K562 (cell line): ENCODE measurements at regions not wholly inside any gene's neighbourhood (a gene's known extent, or its start where the extent isn't known, plus 50 kb on each side); places are given as distances from the start of the nearest gene placed in this dataset.

Experiments used
- ATAC-seq: fragments of 200-7000 bp; cut with Tn5 transposase; 3 replicates; pipeline ENCODE4 v1.9.1; 2020; ENCODE audit warnings: moderate library complexity
- BruUV-seq: library from RNA; stranded (reverse); fragments of 400-500 nt; replicated peaks from 2 replicates; lab custom pipeline; 2021; lab: Mats Ljungman, UMichigan
- CTCF ChIA-PET: fragments of 300-600 bp; formaldehyde crosslinking; extraction: SDS; loops from one replicate; lab custom pipeline; 2021; ENCODE audit warnings: low intra/inter-chr PET ratio; lab: Yijun Ruan, JAX
- POLR2A ChIA-PET: fragments of 300-600, 350-650 bp; sonication (Branson Sonifier 250); formaldehyde crosslinking; extraction: SDS; loops from one replicate; lab custom pipeline; 2021; ENCODE audit warnings: antibody characterized with exemption, inconsistent platforms; lab: Yijun Ruan, JAX
- DNase-seq, 4 experiments: peaks; one replicate each; pipeline versions ENCODE4 v3.0.0 to v3.0.0-alpha.2; 2011 to 2018; ENCODE audit warnings: low spot score in 3 of 4, mixed read lengths in 3 of 4; ENCODE audit errors: extremely low read depth in 1 of 4
- FAIRE-seq: peaks from 2 replicates; lab custom pipeline; 2011; peaks lifted over from hg19 to GRCh38; lab: Jason Lieb, UNC
- H2AFZ ChIP-seq: 2 replicates; pipeline ENCODE4 v1.6.0; 2011; ENCODE audit warnings: low read depth, low read length, control low read depth, inconsistent platforms
- H3K27ac ChIP-seq: fragments of 200-600 bp; 3 replicates; pipeline ENCODE4 v1.8.0; 2011; ENCODE audit warnings: low read depth, mild to moderate bottlenecking, control low read depth, inconsistent platforms, low read length, moderate library complexity, mixed read lengths; ENCODE audit errors: extremely low read depth
- H3K27me3 ChIP-seq, 2 experiments: fragments of 300-600 bp in 1 of 2; 2 replicates in 1 of 2; 3 replicates in 1 of 2; pipeline versions ENCODE4 v1.6.0 to v1.8.0; 2011; ENCODE audit warnings: inconsistent platforms in 2 of 2, low read length in 2 of 2, mild to moderate bottlenecking in 1 of 2, mixed read lengths in 1 of 2, moderate library complexity in 1 of 2; ENCODE audit not compliant: control insufficient read depth in 2 of 2, insufficient read depth in 2 of 2
- H3K36me3 ChIP-seq: fragments of 300-600 bp; 3 replicates; pipeline ENCODE4 v1.8.0; 2011; ENCODE audit warnings: mild to moderate bottlenecking, low read length, inconsistent platforms; ENCODE audit not compliant: control insufficient read depth, insufficient read depth
- H3K4me1 ChIP-seq, 2 experiments: fragments of 200-600 bp in 1 of 2; replicated peaks in 1 of 2; 2 replicates in 1 of 2; 3 replicates in 1 of 2; pipeline versions ENCODE4 v1.5.1 to v1.8.0; 2011; ENCODE audit warnings: inconsistent platforms in 2 of 2, low read length in 2 of 2, mild to moderate bottlenecking in 1 of 2, mixed read lengths in 1 of 2, moderate library complexity in 1 of 2; ENCODE audit not compliant: control insufficient read depth in 2 of 2, insufficient read depth in 2 of 2
- H3K4me2 ChIP-seq: 2 replicates; pipeline ENCODE4 v1.6.1; 2011; ENCODE audit warnings: low read length, control low read depth, inconsistent platforms, mixed read lengths; ENCODE audit not compliant: insufficient read depth
- H3K4me3 ChIP-seq: fragments of 200-600 bp; sonication (generic), shearing (Covaris generic); 2 replicates; pipeline ENCODE4 v1.5.1; 2016; ENCODE audit warnings: control low read depth, inconsistent platforms
- H3K79me2 ChIP-seq: fragments of 200-600 bp; 3 replicates; pipeline ENCODE4 v1.8.0; 2011; ENCODE audit warnings: low read length, inconsistent platforms; ENCODE audit not compliant: control insufficient read depth, insufficient read depth
- H3K9ac ChIP-seq, 2 experiments: 2 replicates each; pipeline versions ENCODE4 v1.6.0 to v1.6.1; 2011; ENCODE audit warnings: low read depth in 2 of 2, low read length in 2 of 2, control low read depth in 1 of 2, inconsistent platforms in 1 of 2, mild to moderate bottlenecking in 1 of 2, mixed read lengths in 1 of 2; ENCODE audit not compliant: insufficient read depth in 1 of 2
- H3K9me1 ChIP-seq: one replicate; pipeline ENCODE4 v1.6.0; 2011; ENCODE audit warnings: inconsistent platforms, mild to moderate bottlenecking, low read length, moderate library complexity; ENCODE audit not compliant: control insufficient read depth, insufficient read depth
- H3K9me3 ChIP-seq: replicated peaks from 2 replicates; pipeline ENCODE4 v1.5.1; 2011; ENCODE audit warnings: low read depth, low read length, inconsistent platforms; ENCODE audit not compliant: control insufficient read depth, insufficient read depth
- H4K20me1 ChIP-seq: replicated peaks from 2 replicates; pipeline ENCODE4 v1.6.1; 2011; ENCODE audit warnings: low read length, inconsistent platforms, mixed read lengths; ENCODE audit not compliant: control insufficient read depth, insufficient read depth
- CBFA2T2 ChIP-seq: fragments of 450-650 bp; conservative IDR thresholded peaks from 2 replicates; pipeline ENCODE4 v1.6.1; 2017; ENCODE audit warnings: mild to moderate bottlenecking
- CHD4 ChIP-seq: fragments of 200-600 bp; sonication (generic); IDR thresholded peaks from 3 replicates; pipeline ENCODE4 v1.6.1; 2012; ENCODE audit warnings: low read depth, mild to moderate bottlenecking, mixed read lengths, low read length, inconsistent platforms; ENCODE audit not compliant: insufficient read depth, insufficient replicate concordance, poor library complexity, severe bottlenecking
- ETV5 ChIP-seq: sonication (generic); formaldehyde crosslinking; IDR thresholded peaks from 2 replicates; pipeline ENCODE4 v1.4.0; 2020; ENCODE audit warnings: low read depth, mild to moderate bottlenecking, missing genetic modification reagents
- PYGO2 ChIP-seq: fragments of 450-650 bp; IDR thresholded peaks from 2 replicates; pipeline ENCODE4 v1.6.1; 2016; ENCODE audit warnings: mild to moderate bottlenecking, missing genetic modification characterization, moderate library complexity, missing compliant biosample characterization
- SMARCB1 ChIP-seq: IDR thresholded peaks from 2 replicates; pipeline ENCODE4 v1.6.1; 2011; ENCODE audit warnings: improper control_type of control experiment, low read depth; ENCODE audit not compliant: insufficient read length
- TCF3 ChIP-seq: sonication (generic); formaldehyde crosslinking; IDR thresholded peaks from 2 replicates; pipeline ENCODE4 v1.4.0; 2020; ENCODE audit warnings: mild to moderate bottlenecking, missing genetic modification reagents
- ZNF699 ChIP-seq: fragments of 250-450 bp; sonication (Bioruptor Pico); IDR thresholded peaks from 2 replicates; pipeline ENCODE4 v1.8.0; 2021; ENCODE audit warnings: mild to moderate bottlenecking, moderate library complexity; ENCODE audit not compliant: insufficient replicate concordance
- ZSCAN29 ChIP-seq: fragments of 450-650 bp; IDR thresholded peaks from 2 replicates; pipeline ENCODE4 v1.6.1; 2017
- WGBS: fragments of 100-300 bp; shearing (Covaris generic); methylation state at CpG from one replicate; pipeline ENCODE4 v1.1.6; 2016; ENCODE audit warnings: low coverage, mixed read lengths; ENCODE audit not compliant: insufficient coverage; ENCODE audit errors: missing lambda C conversion rate; 5-methylcytosine and 5-hydroxymethylcytosine counted together
- in situ Hi-C: fragments of 300-500 bp; cut with MboI; formaldehyde crosslinking; loops from 4 replicates; pipeline ENCODE4 v1.15.0; 2018; ENCODE audit warnings: inconsistent platforms, mixed read lengths
- intact Hi-C: fragments of 100-400 bp; cut with micrococcal nuclease; formaldehyde crosslinking; loops from 2 replicates; pipeline ENCODE4 v1.14.2; 2022
- TF ChIP-seq, protein P1 (sequence below), 2 experiments: fragments of 450-650 bp; IDR thresholded peaks; 2 replicates each; pipeline ENCODE4 v1.6.1; 2018; ENCODE audit warnings: mild to moderate bottlenecking in 2 of 2, low read depth in 1 of 2; ENCODE audit not compliant: partially characterized antibody in 2 of 2

DNA sequence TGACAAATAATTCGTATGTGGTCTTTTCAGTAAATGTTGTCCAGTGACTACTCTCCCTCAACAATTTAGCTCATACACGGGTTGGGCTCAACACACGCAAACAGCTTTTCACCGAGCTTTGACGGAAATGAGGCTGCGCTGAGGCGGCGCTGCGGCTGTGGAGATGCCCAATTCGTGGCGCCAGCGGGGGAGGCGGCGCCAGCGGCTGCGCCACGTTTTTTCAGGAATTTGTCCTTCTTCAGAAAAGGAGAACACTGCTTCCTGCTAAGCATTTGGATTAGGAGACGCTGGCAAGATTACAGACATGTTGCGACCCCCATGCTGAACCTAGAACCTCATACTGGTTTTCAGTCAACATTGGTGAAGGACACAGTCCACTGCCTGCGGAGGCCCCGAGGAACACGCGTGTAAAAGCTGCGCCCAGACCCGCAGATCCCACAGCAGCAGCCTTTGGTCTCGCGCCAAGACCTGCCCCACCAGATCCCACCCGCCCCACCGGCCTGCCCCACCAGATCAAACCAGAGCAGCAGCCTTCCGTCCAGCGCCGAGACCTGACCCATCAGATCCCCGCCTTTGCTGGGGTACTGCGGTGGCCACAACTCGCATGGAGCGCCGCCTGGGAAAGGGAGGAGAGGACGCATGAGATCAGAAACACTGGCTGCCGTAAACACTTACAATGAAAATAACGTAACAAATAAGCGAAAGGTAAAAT lies 173.8 kb downstream of the TMEM18 start:
- Histone ChIP-seq H3K4me1 (no peaks in the 10 kb centered on the region), H3K9me1 (no peaks in the 10 kb centered on the region), H3K9ac (no peak overlapping the region), H3K9me3 (no peaks in the 10 kb centered on the region), H3K79me2 (no peaks in the 10 kb centered on the region), H3K4me2 (no peak overlapping the region), H4K20me1 (no peaks in the 10 kb centered on the region), H3K36me3 (no peaks in the 10 kb centered on the region), H3K4me3 (no peak overlapping the region), H2AFZ (no peak overlapping the region), H3K27me3 (peaks cover 9 to 44% of the 10 kb centered on the region in 2 experiments; a peak in 4 of 5 replicates), H3K27ac (no peak overlapping the region)
- no peak for DNase-seq
- no peak for TF ChIP-seq ETV5
- TF ChIP-seq, protein P1, sequence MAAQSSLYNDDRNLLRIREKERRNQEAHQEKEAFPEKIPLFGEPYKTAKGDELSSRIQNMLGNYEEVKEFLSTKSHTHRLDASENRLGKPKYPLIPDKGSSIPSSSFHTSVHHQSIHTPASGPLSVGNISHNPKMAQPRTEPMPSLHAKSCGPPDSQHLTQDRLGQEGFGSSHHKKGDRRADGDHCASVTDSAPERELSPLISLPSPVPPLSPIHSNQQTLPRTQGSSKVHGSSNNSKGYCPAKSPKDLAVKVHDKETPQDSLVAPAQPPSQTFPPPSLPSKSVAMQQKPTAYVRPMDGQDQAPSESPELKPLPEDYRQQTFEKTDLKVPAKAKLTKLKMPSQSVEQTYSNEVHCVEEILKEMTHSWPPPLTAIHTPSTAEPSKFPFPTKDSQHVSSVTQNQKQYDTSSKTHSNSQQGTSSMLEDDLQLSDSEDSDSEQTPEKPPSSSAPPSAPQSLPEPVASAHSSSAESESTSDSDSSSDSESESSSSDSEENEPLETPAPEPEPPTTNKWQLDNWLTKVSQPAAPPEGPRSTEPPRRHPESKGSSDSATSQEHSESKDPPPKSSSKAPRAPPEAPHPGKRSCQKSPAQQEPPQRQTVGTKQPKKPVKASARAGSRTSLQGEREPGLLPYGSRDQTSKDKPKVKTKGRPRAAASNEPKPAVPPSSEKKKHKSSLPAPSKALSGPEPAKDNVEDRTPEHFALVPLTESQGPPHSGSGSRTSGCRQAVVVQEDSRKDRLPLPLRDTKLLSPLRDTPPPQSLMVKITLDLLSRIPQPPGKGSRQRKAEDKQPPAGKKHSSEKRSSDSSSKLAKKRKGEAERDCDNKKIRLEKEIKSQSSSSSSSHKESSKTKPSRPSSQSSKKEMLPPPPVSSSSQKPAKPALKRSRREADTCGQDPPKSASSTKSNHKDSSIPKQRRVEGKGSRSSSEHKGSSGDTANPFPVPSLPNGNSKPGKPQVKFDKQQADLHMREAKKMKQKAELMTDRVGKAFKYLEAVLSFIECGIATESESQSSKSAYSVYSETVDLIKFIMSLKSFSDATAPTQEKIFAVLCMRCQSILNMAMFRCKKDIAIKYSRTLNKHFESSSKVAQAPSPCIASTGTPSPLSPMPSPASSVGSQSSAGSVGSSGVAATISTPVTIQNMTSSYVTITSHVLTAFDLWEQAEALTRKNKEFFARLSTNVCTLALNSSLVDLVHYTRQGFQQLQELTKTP (IDR thresholded peaks at IDR 0.05; ENCODE audit: low read depth in 1 of 2, partially characterized antibody in 2 of 2): no peak
- TF ChIP-seq CHD4: no peak
- no peak for TF ChIP-seq PYGO2 (tag)
- TF ChIP-seq TCF3 (CRISPR knock-in tag): no peak
- no peak for TF ChIP-seq CBFA2T2
- TF ChIP-seq ZSCAN29: no peak
- TF ChIP-seq ZNF699 (CRISPR knock-in tag): no peak
- TF ChIP-seq SMARCB1: no peak
- ATAC-seq: no peak
- BruUV-seq: no TSS peak
- CTCF ChIA-PET: no interaction called here
- POLR2A ChIA-PET: interaction anchor here (0.8 kb wide), 1 partner anchor 121 kb away, joined by 3 read pairs; no protein-coding TSS in a partner anchor
- no peak for FAIRE-seq
- WGBS: 1% methylated on average over 33 of the region's 41 CpGs
- intact Hi-C loops (no loop called here), in situ Hi-C loops (no loop called here)
